HL-60/S4 treated with retinoic acid at 250 ng/mL for 4 days and 3 days (cell line): ENCODE measurements at regions not wholly inside any gene's neighbourhood (a gene's known extent, or its start where the extent isn't known, plus 50 kb on each side); places are given as distances from the start of the nearest gene placed in this dataset.

Source experiments
- in situ Hi-C: fragments of 300-500 bp; cut with MboI; formaldehyde crosslinking; loops from 2 replicates; pipeline ENCODE4 v1.7.0; 2022; ENCODE audit warnings: low sequenced_read_pairs

GRCh38 chr2:151157000-151157735 lies 104.5 kb downstream of the RBM43 start:
- in situ Hi-C loops: no loop called here

- in situ Hi-C loops: no loop called here
These were observed 105.2 kb downstream of the RBM43 start for GRCh38 chr2:151156431-151156830.

GRCh38 chr2:151153601-151154000 lies 108.1 kb downstream of the RBM43 start:
- in situ Hi-C loops: no loop called here

GRCh38 chr2:151150331-151151320 lies 111.0 kb downstream of the RBM43 start:
- in situ Hi-C loops: no loop called here

GRCh38 chr2:151138507-151138906 lies 123.2 kb downstream of the RBM43 start:
- in situ Hi-C loops: no loop called here

GRCh38 chr2:151137526-151137925 lies 124.1 kb downstream of the RBM43 start:
- in situ Hi-C loops: no loop called here

- in situ Hi-C loops: no loop called here
These were observed 141.7 kb downstream of the RBM43 start for GRCh38 chr2:151120011-151120410.

GRCh38 chr2:151119374-151119773 lies 142.3 kb downstream of the RBM43 start:
- in situ Hi-C loops: no loop called here

- in situ Hi-C loops: no loop called here
These were observed 143.4 kb downstream of the RBM43 start for GRCh38 chr2:151118269-151118668.

- in situ Hi-C loops: no loop called here
These were observed 146.8 kb downstream of the RBM43 start for GRCh38 chr2:151114874-151115273.

- in situ Hi-C loops: no loop called here
These were observed 148.3 kb downstream of the RBM43 start for GRCh38 chr2:151113318-151113717.

GRCh38 chr2:151111599-151112278 lies 149.9 kb downstream of the RBM43 start:
- in situ Hi-C loops: no loop called here

- in situ Hi-C loops: no loop called here
These were observed 154.7 kb downstream of the RBM43 start for GRCh38 chr2:151106805-151107506.

GRCh38 chr2:151103551-151103950 lies 158.1 kb downstream of the RBM43 start:
- in situ Hi-C loops: no loop called here

- in situ Hi-C loops: no loop called here
These were observed 159.4 kb downstream of the RBM43 start for GRCh38 chr2:151102226-151102625.

- in situ Hi-C loops: no loop called here
These were observed 162.8 kb downstream of the RBM43 start for GRCh38 chr2:151098841-151099240.

- in situ Hi-C loops: no loop called here
These were observed 163.8 kb downstream of the RBM43 start for GRCh38 chr2:151097895-151098294.

- in situ Hi-C loops: no loop called here
These were observed 164.5 kb downstream of the RBM43 start for GRCh38 chr2:151097128-151097527.

GRCh38 chr2:151096235-151096634 lies 165.4 kb downstream of the RBM43 start:
- in situ Hi-C loops: no loop called here

GRCh38 chr2:151095463-151095862 lies 166.2 kb downstream of the RBM43 start:
- in situ Hi-C loops: no loop called here

- in situ Hi-C loops: no loop called here
These were observed 170.1 kb downstream of the RBM43 start for GRCh38 chr2:151091583-151091982.
